ENCODE measurements at regions not wholly inside any gene's neighbourhood (a gene's known extent, or its start where the extent isn't known, plus 50 kb on each side); places are given as distances from the start of the nearest gene placed in this dataset.

DNA sequence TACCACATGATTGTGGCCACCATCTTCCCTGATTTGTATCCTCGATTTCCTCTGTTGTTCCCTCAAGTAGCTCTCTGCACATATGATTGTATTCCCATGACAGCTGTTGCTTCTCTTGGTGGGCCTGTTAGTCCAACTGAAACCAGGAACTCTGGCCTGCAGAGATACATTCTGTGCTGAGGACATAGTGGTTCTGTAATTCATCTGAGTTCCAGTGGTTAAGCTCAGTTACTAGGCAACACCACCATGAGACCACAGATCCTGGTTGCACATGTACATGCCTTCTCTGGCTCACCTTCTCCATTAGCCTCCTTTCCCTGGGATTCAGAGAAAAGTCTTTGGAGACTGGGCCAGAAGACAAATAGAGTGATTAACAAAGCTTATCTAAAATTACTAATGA lies 172.1 kb upstream of the SLC7A11 start:
- TF ChIP-seq EP300 (IDR thresholded peaks at IDR 0.05; ENCODE audit: borderline replicate concordance) (no peak), CEBPB (IDR thresholded peaks at IDR 0.05) (no peak), CREB1 (IDR thresholded peaks at IDR 0.05; ENCODE audit: low read depth) (no peak), TAF1 (IDR thresholded peaks at IDR 0.05; ENCODE audit: low read depth) (no peak), REST (IDR thresholded peaks at IDR 0.05; ENCODE audit: low read depth) (no peak), YY1 (IDR thresholded peaks at IDR 0.05; ENCODE audit: low read depth) (no peak), NFIC (IDR thresholded peaks at IDR 0.05) (no peak), ZBTB7A (IDR thresholded peaks at IDR 0.05; ENCODE audit: low read depth) (no peak), RAD21 (IDR thresholded peaks at IDR 0.05; ENCODE audit: low read depth) (no peak), FOXM1 (IDR thresholded peaks at IDR 0.05; ENCODE audit: borderline replicate concordance, low read depth) (no peak), TCF12 (IDR thresholded peaks at IDR 0.05; ENCODE audit: low read depth) (no peak)
- TF ChIP-seq, protein P1, sequence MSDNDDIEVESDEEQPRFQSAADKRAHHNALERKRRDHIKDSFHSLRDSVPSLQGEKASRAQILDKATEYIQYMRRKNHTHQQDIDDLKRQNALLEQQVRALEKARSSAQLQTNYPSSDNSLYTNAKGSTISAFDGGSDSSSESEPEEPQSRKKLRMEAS (IDR thresholded peaks at IDR 0.05): no peak

Measured in Ishikawa (cell line).